ENCODE measurements at regions not wholly inside any gene's neighbourhood (a gene's known extent, or its start where the extent isn't known, plus 50 kb on each side); places are given as distances from the start of the nearest gene placed in this dataset.

DNA sequence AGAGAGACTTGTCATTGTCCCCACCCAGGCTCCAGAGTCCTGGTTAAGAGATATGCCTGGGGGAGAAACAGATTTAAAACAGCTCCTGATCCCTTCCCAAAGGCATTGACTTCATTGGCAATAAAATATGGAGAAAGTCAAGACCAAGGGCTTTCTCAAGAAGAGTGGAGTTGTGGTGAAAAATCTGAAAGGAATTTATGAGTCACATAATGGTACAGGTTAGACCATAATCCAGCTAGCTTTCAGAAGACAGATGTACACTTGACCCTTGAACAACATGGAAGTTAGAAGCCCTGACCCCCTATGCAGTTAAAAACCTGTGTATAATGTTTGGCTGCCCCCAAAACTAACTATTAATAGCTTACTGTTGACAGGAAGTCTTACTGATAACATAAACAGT is 599.1 kb upstream of the SOX11 start:
- Histone ChIP-seq H3K79me2 (no peaks in the 10 kb centered on the region), H3K27me3 (ENCODE audit: control insufficient read depth, insufficient read depth, low read length) (no peaks in the 10 kb centered on the region), H3K4me3 (ENCODE audit: low read depth, low read length) (no peak overlapping the region), H3K4me1 (no peaks in the 10 kb centered on the region), H3K9me3 (ENCODE audit: control insufficient read depth, low read length) (no peaks in the 10 kb centered on the region), H3K36me3 (ENCODE audit: control insufficient read depth, insufficient read depth, low read length) (no peaks in the 10 kb centered on the region), H3K27ac (no peak overlapping the region), H3K9ac (no peak overlapping the region), H3K4me2 (ENCODE audit: low read length) (no peak overlapping the region), H2AFZ (no peak overlapping the region)
- TF ChIP-seq, protein P1, sequence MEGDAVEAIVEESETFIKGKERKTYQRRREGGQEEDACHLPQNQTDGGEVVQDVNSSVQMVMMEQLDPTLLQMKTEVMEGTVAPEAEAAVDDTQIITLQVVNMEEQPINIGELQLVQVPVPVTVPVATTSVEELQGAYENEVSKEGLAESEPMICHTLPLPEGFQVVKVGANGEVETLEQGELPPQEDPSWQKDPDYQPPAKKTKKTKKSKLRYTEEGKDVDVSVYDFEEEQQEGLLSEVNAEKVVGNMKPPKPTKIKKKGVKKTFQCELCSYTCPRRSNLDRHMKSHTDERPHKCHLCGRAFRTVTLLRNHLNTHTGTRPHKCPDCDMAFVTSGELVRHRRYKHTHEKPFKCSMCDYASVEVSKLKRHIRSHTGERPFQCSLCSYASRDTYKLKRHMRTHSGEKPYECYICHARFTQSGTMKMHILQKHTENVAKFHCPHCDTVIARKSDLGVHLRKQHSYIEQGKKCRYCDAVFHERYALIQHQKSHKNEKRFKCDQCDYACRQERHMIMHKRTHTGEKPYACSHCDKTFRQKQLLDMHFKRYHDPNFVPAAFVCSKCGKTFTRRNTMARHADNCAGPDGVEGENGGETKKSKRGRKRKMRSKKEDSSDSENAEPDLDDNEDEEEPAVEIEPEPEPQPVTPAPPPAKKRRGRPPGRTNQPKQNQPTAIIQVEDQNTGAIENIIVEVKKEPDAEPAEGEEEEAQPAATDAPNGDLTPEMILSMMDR (IDR thresholded peaks at IDR 0.05), result no peak

DNA sequence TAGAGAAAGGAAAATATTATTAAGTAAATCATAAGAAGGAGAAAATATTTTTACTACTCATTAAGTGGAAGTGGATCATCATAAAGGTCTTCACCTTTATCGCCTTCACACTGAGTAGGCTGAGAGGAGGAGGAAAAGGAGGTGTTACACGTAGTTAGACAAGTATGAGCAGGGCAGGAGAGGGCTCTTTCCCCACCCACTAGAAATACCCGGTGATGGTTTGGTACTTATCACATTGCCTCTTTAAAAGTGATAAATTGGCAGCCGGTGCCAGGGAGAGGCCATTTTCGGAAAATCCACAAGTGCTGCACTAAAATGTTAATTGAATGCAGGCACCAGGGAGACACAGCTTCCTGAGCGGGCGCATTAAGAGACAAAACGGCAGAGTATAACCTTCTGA is 598.7 kb upstream of the SOX11 start:
- H3K9me3 ChIP-seq (ENCODE audit: control insufficient read depth, low read length), result no peaks in the 10 kb centered on the region
- H3K4me2 ChIP-seq (ENCODE audit: low read length), result no peak overlapping the region
- TF ChIP-seq, protein P1 (IDR thresholded peaks at IDR 0.05), result no peak
- H3K9ac ChIP-seq, result no peak overlapping the region
- H2AFZ ChIP-seq, result no peak overlapping the region
- no peak overlapping the region for H3K4me3 ChIP-seq (ENCODE audit: low read depth, low read length)
- no peaks in the 10 kb centered on the region for H3K79me2 ChIP-seq
- no peak overlapping the region for H3K27ac ChIP-seq
- H3K4me1 ChIP-seq, result no peaks in the 10 kb centered on the region
- H3K36me3 ChIP-seq (ENCODE audit: control insufficient read depth, insufficient read depth, low read length), result no peaks in the 10 kb centered on the region
- H3K27me3 ChIP-seq (ENCODE audit: control insufficient read depth, insufficient read depth, low read length), result no peaks in the 10 kb centered on the region

DNA sequence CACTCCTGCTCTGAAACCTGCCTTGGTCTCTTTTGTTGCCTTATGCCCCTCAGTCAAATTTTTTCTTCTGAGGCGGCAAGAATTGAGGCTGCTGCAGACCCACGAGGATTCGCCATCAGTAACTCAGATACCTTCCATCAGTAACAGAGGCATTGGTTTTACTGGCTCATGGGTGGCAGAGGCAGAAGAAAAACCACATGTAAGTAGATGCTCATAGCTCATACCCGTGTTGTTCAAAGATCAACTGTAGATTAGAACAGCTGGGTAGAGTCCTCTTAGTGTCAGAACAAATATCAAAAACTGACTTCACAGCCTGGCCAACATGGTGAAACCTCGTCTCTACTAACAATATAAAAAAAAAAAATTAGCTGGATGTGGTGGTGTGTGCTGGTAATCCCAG is 598.0 kb upstream of the SOX11 start:
- Histone ChIP-seq H3K9ac (no peak overlapping the region), H3K27me3 (ENCODE audit: control insufficient read depth, insufficient read depth, low read length) (no peaks in the 10 kb centered on the region), H3K27ac (no peak overlapping the region), H3K4me2 (ENCODE audit: low read length) (no peak overlapping the region), H3K9me3 (ENCODE audit: control insufficient read depth, low read length) (no peaks in the 10 kb centered on the region), H3K4me1 (no peaks in the 10 kb centered on the region), H3K36me3 (ENCODE audit: control insufficient read depth, insufficient read depth, low read length) (no peaks in the 10 kb centered on the region), H2AFZ (no peak overlapping the region), H3K4me3 (ENCODE audit: low read depth, low read length) (no peak overlapping the region), H3K79me2 (no peaks in the 10 kb centered on the region)
- TF ChIP-seq, protein P1 (IDR thresholded peaks at IDR 0.05), result no peak

DNA sequence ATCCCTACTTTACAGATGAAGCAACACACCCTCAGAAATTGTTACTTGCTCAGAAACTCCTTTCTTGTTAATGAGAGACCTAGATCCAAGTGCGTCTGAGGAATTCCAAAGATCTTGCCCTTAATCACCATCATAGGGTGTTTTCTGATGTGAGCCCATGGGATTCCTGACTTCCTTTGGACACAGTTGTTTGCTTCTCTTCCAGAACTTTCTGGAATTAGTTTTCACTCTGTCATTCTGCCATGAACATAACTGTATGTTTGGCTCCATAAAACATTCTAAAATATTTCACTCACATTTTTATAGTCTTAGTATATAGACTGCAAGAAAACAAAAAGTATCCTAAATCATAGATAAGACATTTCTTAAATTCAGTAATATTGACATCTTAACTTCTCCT is 593.9 kb upstream of the SOX11 start:
- no peak overlapping the region for H3K27ac ChIP-seq
- no peaks in the 10 kb centered on the region for H3K9me3 ChIP-seq (ENCODE audit: control insufficient read depth, low read length)
- no peak overlapping the region for H3K4me2 ChIP-seq (ENCODE audit: low read length)
- no peak overlapping the region for H3K9ac ChIP-seq
- H3K4me1 ChIP-seq, result no peaks in the 10 kb centered on the region
- no peaks in the 10 kb centered on the region for H3K36me3 ChIP-seq (ENCODE audit: control insufficient read depth, insufficient read depth, low read length)
- TF ChIP-seq, protein P1 (IDR thresholded peaks at IDR 0.05), result no peak
- H2AFZ ChIP-seq, result no peak overlapping the region
- no peak overlapping the region for H3K4me3 ChIP-seq (ENCODE audit: low read depth, low read length)
- no peaks in the 10 kb centered on the region for H3K27me3 ChIP-seq (ENCODE audit: control insufficient read depth, insufficient read depth, low read length)
- H3K79me2 ChIP-seq, result no peaks in the 10 kb centered on the region

DNA sequence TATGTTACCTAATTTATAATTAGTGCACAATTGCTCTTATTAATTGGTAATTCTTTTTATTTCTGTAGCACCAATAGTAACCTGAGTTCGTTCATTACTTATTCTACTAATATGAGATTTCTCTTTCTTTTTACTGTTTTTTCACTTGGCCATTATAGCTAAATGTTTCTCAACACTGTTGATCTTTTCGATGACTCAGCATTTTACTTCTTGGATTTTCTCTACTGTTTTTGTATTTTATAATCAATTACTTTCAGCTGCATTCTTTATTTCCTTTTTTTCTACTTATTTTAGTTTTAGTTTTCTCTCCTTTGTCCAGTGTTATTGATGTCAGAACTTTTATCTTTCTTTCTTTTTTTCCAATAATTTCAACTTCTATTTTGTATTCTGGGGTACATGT is 589.4 kb upstream of the SOX11 start:
- H3K4me2 ChIP-seq (ENCODE audit: low read length), result no peak overlapping the region
- H3K27ac ChIP-seq, result no peak overlapping the region
- H3K9me3 ChIP-seq (ENCODE audit: control insufficient read depth, low read length), result no peaks in the 10 kb centered on the region
- no peaks in the 10 kb centered on the region for H3K79me2 ChIP-seq
- H3K4me1 ChIP-seq, result no peaks in the 10 kb centered on the region
- no peak overlapping the region for H3K9ac ChIP-seq
- no peaks in the 10 kb centered on the region for H3K27me3 ChIP-seq (ENCODE audit: control insufficient read depth, insufficient read depth, low read length)
- H3K4me3 ChIP-seq (ENCODE audit: low read depth, low read length), result no peak overlapping the region
- TF ChIP-seq, protein P1 (IDR thresholded peaks at IDR 0.05), result no peak
- no peaks in the 10 kb centered on the region for H3K36me3 ChIP-seq (ENCODE audit: control insufficient read depth, insufficient read depth, low read length)
- H2AFZ ChIP-seq, result no peak overlapping the region

Data from parathyroid adenoma (tissue), 2 donors.